ENCODE measurements at regions not wholly inside any gene's neighbourhood (a gene's known extent, or its start where the extent isn't known, plus 50 kb on each side); places are given as distances from the start of the nearest gene placed in this dataset.

GRCh38 chr2:21469564-21469963, 345.8 kb downstream of the TDRD15 start:
- TF ChIP-seq ZNF367 (CRISPR knock-in tag; IDR thresholded peaks at IDR 0.05; ENCODE audit: borderline replicate concordance) = no peak
- no peak for TF ChIP-seq ARID3A (IDR thresholded peaks at IDR 0.05; ENCODE audit: low read depth, low read length)
- no peak for TF ChIP-seq THAP9 (CRISPR knock-in tag; IDR thresholded peaks at IDR 0.05; ENCODE audit: borderline replicate concordance)
- TF ChIP-seq THAP8 (CRISPR knock-in tag; IDR thresholded peaks at IDR 0.05; ENCODE audit: borderline replicate concordance) = no peak
- no peak for TF ChIP-seq MAF1 (CRISPR knock-in tag; IDR thresholded peaks at IDR 0.05; ENCODE audit: borderline replicate concordance)
- no peak for TF ChIP-seq PATZ1 (CRISPR knock-in tag; IDR thresholded peaks at IDR 0.05)
- no peak for TF ChIP-seq SPEN (CRISPR knock-in tag; IDR thresholded peaks at IDR 0.05; ENCODE audit: low read depth)
- H3K4me2 ChIP-seq (ENCODE audit: low read depth, low read length) = no peak overlapping the region
- H3K27me3 ChIP-seq (ENCODE audit: control insufficient read depth in 1 of 2, insufficient read depth in 2 of 2, low read length in 2 of 2) = no peaks in the 10 kb centered on the region
- intact Hi-C loops (cut with micrococcal nuclease; ENCODE audit: unreplicated experiment) = no loop called here
- no peak overlapping the region for H2AFZ ChIP-seq (ENCODE audit: low read length)
- H3K79me2 ChIP-seq (ENCODE audit: insufficient read depth, low read length) = no peaks in the 10 kb centered on the region
- ChIA-PET POLR2A (no interaction called here), CTCF (ENCODE audit: low intra/inter-chr PET ratio, low total read pairs) (no interaction called here)
- no TSS peak for BruUV-seq (replicated peaks)
- in situ Hi-C loops (cut with HindIII; ENCODE audit: extremely low pct_ligation_motif_present, low pct_unique_long_range_greater_than_20kb) = no loop called here
- FAIRE-seq (no peak), DNase-seq (ENCODE audit: low spot score) (no peak), ATAC-seq (no peak)
- no peaks in the 10 kb centered on the region for H3K9me3 ChIP-seq (ENCODE audit: low read length)
- no peaks in the 10 kb centered on the region for H3K4me1 ChIP-seq (ENCODE audit: insufficient read depth, low read length)
- no peaks in the 10 kb centered on the region for H3K36me3 ChIP-seq (replicated peaks in 1 of 2; ENCODE audit: control insufficient read depth in 1 of 2, insufficient read depth in 2 of 2, low read length in 2 of 2)
- no peaks in the 10 kb centered on the region for H4K20me1 ChIP-seq (ENCODE audit: insufficient read depth, low read length)
- 6% methylated on average over 4 of the region's 4 CpGs for WGBS (ENCODE audit: low lambda C conversion rate)
- no peak overlapping the region for H3K4me3 ChIP-seq (replicated peaks in 1 of 3; ENCODE audit: insufficient read depth in 1 of 3, low read depth in 2 of 3, low read length in 3 of 3)
- H3K27ac ChIP-seq (ENCODE audit: extremely low read length, insufficient read depth, low read length) = no peak overlapping the region
- no peak overlapping the region for H3K9ac ChIP-seq (ENCODE audit: insufficient read depth, low read depth, low read length)

All from HepG2 (cell line).